Left ventricle myocardium inferior (tissue), 1 donor: ENCODE measurements at regions not wholly inside any gene's neighbourhood (a gene's known extent, or its start where the extent isn't known, plus 50 kb on each side); places are given as distances from the start of the nearest gene placed in this dataset.
A peak's percentile ranks its signal among the peaks of the same experiment; 100 is the strongest.

Experiments used
- DNase-seq: peaks from one replicate; pipeline ENCODE4 v3.0.0-alpha.2; 2020
- H3K27ac ChIP-seq: fragments of 200-600 bp; replicated peaks from 2 replicates; pipeline ENCODE4 v1.8.0; 2021
- H3K27me3 ChIP-seq: fragments of 200-600 bp; 2 replicates; pipeline ENCODE4 v1.8.0; 2021; ENCODE audit warnings: low read depth
- H3K36me3 ChIP-seq: fragments of 200-600 bp; 2 replicates; pipeline ENCODE4 v1.8.0; 2021
- H3K4me1 ChIP-seq: fragments of 200-600 bp; 2 replicates; pipeline ENCODE4 v1.8.0; 2021
- H3K4me3 ChIP-seq: fragments of 200-600 bp; 2 replicates; pipeline ENCODE4 v1.8.0; 2021; ENCODE audit warnings: mild to moderate bottlenecking, moderate library complexity
- H3K9me3 ChIP-seq: fragments of 200-600 bp; replicated peaks from 2 replicates; pipeline ENCODE4 v1.8.0; 2021
- intact Hi-C: fragments of 100-400 bp; cut with micrococcal nuclease; formaldehyde crosslinking; loops from one replicate; pipeline ENCODE4 v1.11.0; 2022
- TF ChIP-seq, protein P1 (sequence below): fragments of 200-600 bp; IDR thresholded peaks from 2 replicates; pipeline ENCODE4 v1.8.0; 2021; ENCODE audit warnings: antibody characterized with exemption, mild to moderate bottlenecking, borderline replicate concordance
- donor health status: DM: no; HTN: yes; CAD: no; lungs with severe emphysema.

DNA sequence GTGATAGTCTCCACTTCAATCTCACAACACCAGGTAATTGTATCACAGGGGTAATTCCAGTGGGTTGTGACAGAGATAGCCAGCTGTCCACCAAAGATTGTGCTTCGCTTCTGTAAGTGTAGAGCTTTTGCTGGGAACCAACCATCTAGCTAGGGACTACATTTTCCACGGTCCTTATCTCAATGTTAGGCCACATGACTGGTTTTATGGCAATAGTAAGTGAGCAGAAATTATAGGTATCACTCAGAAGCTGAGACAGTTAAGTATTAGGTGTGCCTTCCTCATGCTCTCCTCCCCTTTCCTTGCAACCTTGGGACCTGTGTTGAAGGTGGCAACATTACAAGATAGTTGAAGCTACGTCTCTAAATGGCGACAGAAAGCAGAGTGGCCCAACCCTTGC lies 108.8 kb upstream of the NALF2 start:
- intact Hi-C loops = no loop called here
- Histone ChIP-seq H3K4me3 (no peak overlapping the region), H3K27ac (no peak overlapping the region), H3K36me3 (no peaks in the 10 kb centered on the region), H3K4me1 (no peaks in the 10 kb centered on the region), H3K9me3 (no peaks in the 10 kb centered on the region), H3K27me3 (no peaks in the 10 kb centered on the region)
- no peak for DNase-seq
- TF ChIP-seq, protein P1, sequence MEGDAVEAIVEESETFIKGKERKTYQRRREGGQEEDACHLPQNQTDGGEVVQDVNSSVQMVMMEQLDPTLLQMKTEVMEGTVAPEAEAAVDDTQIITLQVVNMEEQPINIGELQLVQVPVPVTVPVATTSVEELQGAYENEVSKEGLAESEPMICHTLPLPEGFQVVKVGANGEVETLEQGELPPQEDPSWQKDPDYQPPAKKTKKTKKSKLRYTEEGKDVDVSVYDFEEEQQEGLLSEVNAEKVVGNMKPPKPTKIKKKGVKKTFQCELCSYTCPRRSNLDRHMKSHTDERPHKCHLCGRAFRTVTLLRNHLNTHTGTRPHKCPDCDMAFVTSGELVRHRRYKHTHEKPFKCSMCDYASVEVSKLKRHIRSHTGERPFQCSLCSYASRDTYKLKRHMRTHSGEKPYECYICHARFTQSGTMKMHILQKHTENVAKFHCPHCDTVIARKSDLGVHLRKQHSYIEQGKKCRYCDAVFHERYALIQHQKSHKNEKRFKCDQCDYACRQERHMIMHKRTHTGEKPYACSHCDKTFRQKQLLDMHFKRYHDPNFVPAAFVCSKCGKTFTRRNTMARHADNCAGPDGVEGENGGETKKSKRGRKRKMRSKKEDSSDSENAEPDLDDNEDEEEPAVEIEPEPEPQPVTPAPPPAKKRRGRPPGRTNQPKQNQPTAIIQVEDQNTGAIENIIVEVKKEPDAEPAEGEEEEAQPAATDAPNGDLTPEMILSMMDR = no peak

DNA sequence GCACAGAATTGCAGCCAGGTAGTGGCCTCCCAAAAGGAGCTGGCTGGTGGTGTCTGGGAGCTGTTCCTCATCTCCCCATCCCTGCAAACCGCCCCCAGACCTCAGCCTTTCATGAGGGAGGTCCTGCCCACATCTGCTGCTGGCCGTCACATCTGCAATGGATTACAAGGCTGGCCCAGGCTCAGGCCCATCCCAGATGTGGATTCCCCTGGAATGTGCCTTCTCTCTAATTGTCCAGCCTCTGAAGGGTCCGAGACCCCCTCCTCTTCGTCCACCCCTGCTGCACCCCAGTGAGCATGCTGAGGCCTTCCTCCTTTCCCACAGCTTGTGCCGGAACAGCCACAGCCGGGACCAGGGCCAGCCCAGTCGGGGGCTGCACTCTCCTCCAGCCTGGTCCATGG lies 115.0 kb upstream of the NALF2 start:
- Histone ChIP-seq H3K4me3 (no peak overlapping the region), H3K27me3 (no peaks in the 10 kb centered on the region), H3K4me1 (no peaks in the 10 kb centered on the region), H3K9me3 (no peaks in the 10 kb centered on the region), H3K36me3 (no peaks in the 10 kb centered on the region), H3K27ac (no peak overlapping the region)
- intact Hi-C loops = no loop called here
- no peak for DNase-seq
- TF ChIP-seq, protein P1 = no peak

DNA sequence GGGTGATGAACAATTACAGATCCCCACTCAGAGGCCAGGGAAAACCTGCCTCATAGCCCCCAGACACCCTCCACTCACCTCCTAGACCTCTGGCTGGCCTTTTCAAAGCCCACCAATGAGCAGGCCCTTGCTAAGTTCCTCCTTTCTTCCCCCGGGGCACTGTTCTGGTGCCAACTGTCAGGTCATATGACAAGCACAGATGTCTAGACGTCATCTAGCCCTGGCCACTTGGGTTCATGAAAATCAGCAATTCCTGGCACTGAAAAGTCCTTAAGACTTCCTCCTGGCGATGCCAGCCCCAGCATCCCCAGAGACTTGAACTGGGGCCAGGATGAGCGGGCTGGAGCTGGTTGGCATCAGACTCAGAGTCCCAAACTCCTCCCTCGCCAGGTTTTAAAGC lies 115.6 kb upstream of the NALF2 start:
- intact Hi-C loops = no loop called here
- no peaks in the 10 kb centered on the region for H3K4me1 ChIP-seq
- H3K27me3 ChIP-seq = no peaks in the 10 kb centered on the region
- no peak overlapping the region for H3K27ac ChIP-seq
- TF ChIP-seq, protein P1 = no peak
- DNase-seq = no peak
- no peaks in the 10 kb centered on the region for H3K9me3 ChIP-seq
- no peaks in the 10 kb centered on the region for H3K36me3 ChIP-seq
- H3K4me3 ChIP-seq = no peak overlapping the region

DNA sequence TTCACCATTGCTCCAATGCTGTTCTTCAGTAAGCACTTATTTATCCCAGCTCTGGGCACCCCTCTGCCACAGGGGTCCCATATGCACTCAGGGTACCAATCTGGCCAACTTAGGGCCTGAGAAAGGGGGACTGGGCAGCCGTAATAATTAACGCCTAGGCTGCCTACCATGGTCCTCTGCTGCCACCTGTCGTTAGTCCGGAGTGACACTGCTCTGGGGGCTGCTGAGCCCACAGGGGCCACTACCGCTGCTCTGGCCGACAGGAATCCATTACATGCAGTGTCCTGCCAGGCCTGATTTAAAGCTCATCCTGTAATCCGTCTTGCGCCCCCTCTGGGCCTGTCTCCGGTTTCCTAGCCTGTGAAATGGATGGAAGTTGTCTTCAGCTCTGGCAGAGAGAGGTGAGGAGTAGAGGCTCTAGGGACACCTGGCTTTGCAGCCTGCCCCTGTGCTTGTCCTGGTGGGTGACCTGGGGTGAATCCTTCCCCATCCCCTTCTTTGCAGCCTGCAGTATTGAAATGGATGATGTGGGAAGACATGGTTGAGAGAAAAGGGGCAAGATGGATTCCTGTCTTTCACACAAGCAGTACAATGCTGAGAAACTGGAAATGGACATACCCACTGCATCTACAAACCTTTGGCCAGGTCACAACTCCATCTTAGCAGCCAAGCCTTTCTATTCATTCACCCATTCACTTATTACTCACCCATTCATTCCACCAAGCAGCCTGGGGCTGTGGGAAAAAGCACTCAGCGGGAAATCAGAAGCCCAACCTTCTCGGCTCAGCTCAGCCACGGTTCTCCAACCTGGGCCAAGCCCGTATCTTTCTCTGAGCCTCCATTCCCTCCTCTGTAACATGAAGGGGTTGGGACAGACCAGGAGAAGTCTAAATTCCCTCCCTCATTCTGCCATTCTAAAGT lies 116.3 kb upstream of the NALF2 start:
- Histone ChIP-seq H3K4me1 (no peaks in the 10 kb centered on the region), H3K27me3 (no peaks in the 10 kb centered on the region), H3K27ac (no peak overlapping the region), H3K9me3 (no peaks in the 10 kb centered on the region), H3K36me3 (no peaks in the 10 kb centered on the region), H3K4me3 (no peak overlapping the region)
- DNase-seq = peak; percentile 20
- intact Hi-C loops = no loop called here
- TF ChIP-seq, protein P1 = peak; percentile 73

DNA sequence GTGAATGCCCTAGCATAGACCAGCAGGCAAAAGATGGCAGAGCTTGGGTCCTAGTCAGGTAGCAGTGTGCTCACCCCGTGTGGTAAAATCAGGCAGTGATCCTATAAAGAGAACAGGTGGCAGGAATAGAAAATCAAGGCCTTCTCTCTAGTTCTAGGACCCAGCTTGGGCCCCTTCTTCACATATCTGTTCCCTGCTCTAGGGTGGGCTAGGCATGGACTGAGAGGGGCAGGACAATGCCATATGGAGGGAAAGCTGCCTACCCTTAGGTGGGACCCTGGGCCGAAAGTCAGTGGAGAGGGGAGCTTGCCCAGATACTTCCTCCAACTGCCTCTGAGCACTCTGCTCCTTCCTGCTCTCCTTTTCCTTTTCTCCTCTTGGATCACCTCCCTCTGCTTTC lies 117.4 kb upstream of the NALF2 start:
- Histone ChIP-seq H3K4me3 (no peak overlapping the region), H3K27ac (no peak overlapping the region), H3K27me3 (no peaks in the 10 kb centered on the region), H3K4me1 (no peaks in the 10 kb centered on the region), H3K36me3 (no peaks in the 10 kb centered on the region), H3K9me3 (no peaks in the 10 kb centered on the region)
- intact Hi-C loops = no loop called here
- TF ChIP-seq, protein P1 = no peak
- DNase-seq = no peak
